Fibroblast of upper back skin (primary cell): ENCODE measurements at regions not wholly inside any gene's neighbourhood (a gene's known extent, or its start where the extent isn't known, plus 50 kb on each side); places are given as distances from the start of the nearest gene placed in this dataset.
"Not testable (repeated sequence)": the region's sequence is repeated elsewhere in the genome, so short reads cannot be mapped to it uniquely, and the experiment has no call there.

Experiments used
- DNase-seq: peaks from one replicate; pipeline ENCODE4 v3.0.0-alpha.2; 2013

- no peak for DNase-seq
Measured at GRCh38 chrX:2561456-2561855, 60.7 kb upstream of the DHRSX start.

GRCh38 chrX:2559124-2559523 lies 58.3 kb upstream of the DHRSX start:
- DNase-seq: no peak

- no peak for DNase-seq
Measured at GRCh38 chrX:2554891-2555290, 54.1 kb upstream of the DHRSX start.

GRCh38 chrX:2554066-2554465 lies 53.3 kb upstream of the DHRSX start:
- DNase-seq: not testable (repeated sequence)

GRCh38 chrX:2552621-2553201 lies 51.9 kb upstream of the DHRSX start:
- peak; percentile 80 for DNase-seq

- no peak for DNase-seq
Measured at GRCh38 chrX:2550328-2551020, 49.7 kb upstream of the DHRSX start.
